Activated CD4-positive, alpha-beta T cell treated with anti-CD3 and anti-CD28 coated beads for 24 hours (primary cell): ENCODE measurements at regions not wholly inside any gene's neighbourhood (a gene's known extent, or its start where the extent isn't known, plus 50 kb on each side); places are given as distances from the start of the nearest gene placed in this dataset.

ENCODE experiments used
- DNase-seq, 2 donors: peaks; one replicate each; pipeline ENCODE4 v3.0.0-alpha.2; 2020; ENCODE audit warnings: low read depth in 2 of 2

- no peak for DNase-seq
These were observed 235.3 kb downstream of the KLF12 start for GRCh38 chr13:73898899-73899298.

GRCh38 chr13:73898276-73898675 is 235.9 kb downstream of the KLF12 start:
- no peak for DNase-seq

- no peak for DNase-seq
These were observed 239.1 kb downstream of the KLF12 start for GRCh38 chr13:73894995-73895571.

- no peak for DNase-seq
These were observed 240.4 kb downstream of the KLF12 start for GRCh38 chr13:73893833-73894232.

- no peak for DNase-seq
These were observed 242.4 kb downstream of the KLF12 start for GRCh38 chr13:73891805-73892204.

GRCh38 chr13:73883162-73883561 is 251.0 kb downstream of the KLF12 start:
- DNase-seq = no peak

- no peak for DNase-seq
These were observed 253.8 kb downstream of the KLF12 start for GRCh38 chr13:73880365-73880764.

- DNase-seq = no peak
These were observed 254.7 kb downstream of the KLF12 start for GRCh38 chr13:73879346-73880015.

GRCh38 chr13:73877399-73877798 is 256.8 kb downstream of the KLF12 start:
- no peak for DNase-seq

GRCh38 chr13:73876323-73876722 is 257.9 kb downstream of the KLF12 start:
- DNase-seq = no peak

GRCh38 chr13:73873940-73874830 is 260.0 kb downstream of the KLF12 start:
- no peak for DNase-seq

- DNase-seq = no peak
These were observed 261.8 kb downstream of the KLF12 start for GRCh38 chr13:73872397-73872796.

GRCh38 chr13:73870970-73871935 is 263.0 kb downstream of the KLF12 start:
- peak in 1 of 2 donors; percentile 3 for DNase-seq

GRCh38 chr13:73870036-73870741 is 264.0 kb downstream of the KLF12 start:
- no peak for DNase-seq

- no peak for DNase-seq
These were observed 269.2 kb downstream of the KLF12 start for GRCh38 chr13:73865027-73865426.

- no peak for DNase-seq
These were observed 273.1 kb downstream of the KLF12 start for GRCh38 chr13:73861136-73861535.

GRCh38 chr13:73860501-73860900 is 273.7 kb downstream of the KLF12 start:
- no peak for DNase-seq

GRCh38 chr13:73859841-73860240 is 274.4 kb downstream of the KLF12 start:
- DNase-seq = no peak

GRCh38 chr13:73857106-73857505 is 277.1 kb downstream of the KLF12 start:
- DNase-seq = no peak

- DNase-seq = no peak
These were observed 283.1 kb downstream of the KLF12 start for GRCh38 chr13:73851104-73851503.
